Body of pancreas (tissue), 4 donors: ENCODE measurements at regions not wholly inside any gene's neighbourhood (a gene's known extent, or its start where the extent isn't known, plus 50 kb on each side); places are given as distances from the start of the nearest gene placed in this dataset.

Source experiments
- CTCF ChIP-seq, 7 experiments: fragments of 450-650 bp in 4 of 7; fragments of 200-600 bp in 3 of 7; sonication (generic) in 3 of 7; IDR thresholded peaks; one replicate each; pipeline ENCODE4 v1.5.1; 2016 to 2019; ENCODE audit warnings: antibody characterized with exemption in 7 of 7
- POLR2A ChIP-seq, 3 donors: fragments of 450-650 bp; IDR thresholded peaks; one replicate each; pipeline ENCODE4 v1.6.1; 2016; ENCODE audit warnings: antibody characterized with exemption in 3 of 3, mild to moderate bottlenecking in 2 of 3

GRCh38 chr14:85088192-85088591 is 441.8 kb upstream of the FLRT2 start:
- no peak for TF ChIP-seq CTCF (IDR thresholded peaks at IDR 0.05)
- no peak for TF ChIP-seq POLR2A (IDR thresholded peaks at IDR 0.05)
